BE2C (cell line): ENCODE measurements at regions not wholly inside any gene's neighbourhood (a gene's known extent, or its start where the extent isn't known, plus 50 kb on each side); places are given as distances from the start of the nearest gene placed in this dataset.

Experiments
- DNase-seq: peaks from one replicate; pipeline ENCODE4 v3.0.0-alpha.2; 2020
- H3K27me3 ChIP-seq: fragments of 250-450 bp; sonication (Bioruptor Pico); 2 replicates; pipeline ENCODE4 v1.5.1; 2020; ENCODE audit warnings: mild to moderate bottlenecking
- H3K36me3 ChIP-seq: fragments of 250-450 bp; sonication (Bioruptor Pico); 2 replicates; pipeline ENCODE4 v1.5.1; 2020; ENCODE audit warnings: mild to moderate bottlenecking
- H3K4me1 ChIP-seq: fragments of 250-450 bp; sonication (Bioruptor Pico); 2 replicates; pipeline ENCODE4 v1.5.1; 2020
- H3K4me3 ChIP-seq: 2 replicates; pipeline ENCODE4 v1.5.1; 2011; ENCODE audit warnings: low read depth, low read length
- H3K9me3 ChIP-seq: fragments of 250-450 bp; sonication (Bioruptor Pico); 2 replicates; pipeline ENCODE4 v1.5.1; 2020
- CTCF ChIP-seq: IDR thresholded peaks from 2 replicates; pipeline ENCODE4 v1.5.1; 2012; ENCODE audit warnings: mild to moderate bottlenecking, low read depth, low read length

DNA sequence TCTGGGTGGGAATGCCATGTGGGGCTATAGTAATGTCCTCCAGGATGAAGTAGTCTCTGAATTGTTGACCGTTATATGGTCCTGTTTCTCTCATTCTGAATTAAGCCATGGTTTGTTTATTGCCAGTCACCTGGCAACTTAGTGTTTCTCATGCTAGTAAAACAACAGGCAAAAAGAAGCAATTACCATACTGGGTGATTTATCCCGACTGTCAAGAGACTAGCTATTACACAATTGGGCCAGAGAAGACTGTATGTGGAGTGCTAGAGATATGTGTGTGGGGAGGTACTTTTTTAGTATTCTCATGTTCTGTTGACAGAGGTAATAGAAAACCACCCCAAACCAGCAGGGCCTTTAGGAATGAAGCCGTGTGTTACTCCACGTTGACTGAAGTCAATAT is 258.2 kb downstream of the TDRD3 start:
- DNase-seq = no peak
- Histone ChIP-seq H3K9me3 (no peaks in the 10 kb centered on the region), H3K4me3 (no peak overlapping the region), H3K36me3 (no peaks in the 10 kb centered on the region), H3K27me3 (no peaks in the 10 kb centered on the region), H3K4me1 (peaks cover 10% of the 10 kb centered on the region; the same call in 1 of the 2 replicates)
- TF ChIP-seq CTCF = no peak

DNA sequence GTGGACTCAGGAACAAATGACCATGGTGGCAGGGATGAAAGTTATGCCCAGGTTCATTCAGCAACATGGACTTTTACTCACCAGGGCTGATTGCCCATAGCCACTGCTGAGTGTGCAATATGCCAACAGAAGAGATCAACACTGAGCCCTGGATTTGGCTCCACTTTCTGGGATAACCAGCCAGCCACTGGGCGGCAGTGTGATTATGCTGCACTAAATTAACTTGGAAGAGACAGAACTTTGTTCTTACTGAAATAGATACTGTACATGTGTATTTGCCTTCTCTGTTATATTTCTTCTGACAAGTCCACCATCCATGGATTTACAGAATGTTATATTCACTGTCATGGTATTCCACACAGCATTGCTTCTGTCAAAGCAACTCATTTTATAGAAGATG is 257.4 kb downstream of the TDRD3 start:
- Histone ChIP-seq H3K4me1 (peaks cover 10% of the 10 kb centered on the region; the same call in 1 of the 2 replicates), H3K4me3 (no peak overlapping the region), H3K9me3 (no peaks in the 10 kb centered on the region), H3K27me3 (no peaks in the 10 kb centered on the region), H3K36me3 (no peaks in the 10 kb centered on the region)
- peak; percentile 67 for TF ChIP-seq CTCF
- DNase-seq = peak; percentile 35

- no peak for DNase-seq
These were observed 250.5 kb downstream of the TDRD3 start for GRCh38 chr13:60647547-60647946.

DNA sequence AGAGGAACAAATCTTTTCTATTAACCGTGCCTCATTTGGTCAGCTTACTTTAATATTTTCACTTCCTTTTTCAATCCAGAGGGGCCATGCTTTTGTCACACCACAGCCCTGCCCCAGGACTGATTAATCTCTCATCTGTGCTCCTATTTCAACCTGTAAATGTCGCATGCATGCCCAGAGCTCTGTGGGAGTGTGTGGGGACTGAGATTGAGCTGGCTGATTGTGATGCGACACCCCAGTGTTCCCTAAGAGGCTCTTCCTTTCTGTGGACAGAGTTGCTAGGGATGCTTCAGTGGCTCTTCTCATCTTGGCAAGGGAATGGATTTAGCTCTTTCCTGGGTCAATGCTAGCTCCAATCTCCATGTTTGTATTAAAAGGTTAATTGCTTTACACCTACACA is 249.6 kb downstream of the TDRD3 start:
- Histone ChIP-seq H3K9me3 (no peaks in the 10 kb centered on the region), H3K4me1 (peaks cover 10% of the 10 kb centered on the region; the same call in 1 of the 2 replicates), H3K36me3 (no peaks in the 10 kb centered on the region), H3K4me3 (no peak overlapping the region), H3K27me3 (no peaks in the 10 kb centered on the region)
- no peak for TF ChIP-seq CTCF
- DNase-seq = no peak

More at GRCh38 chr13:60647547-60647946, 250.5 kb downstream of the TDRD3 start:
- TF ChIP-seq CTCF = no peak
- Histone ChIP-seq H3K27me3 (no peaks in the 10 kb centered on the region), H3K4me3 (no peak overlapping the region), H3K36me3 (no peaks in the 10 kb centered on the region), H3K4me1 (peaks cover 10% of the 10 kb centered on the region; the same call in 1 of the 2 replicates), H3K9me3 (no peaks in the 10 kb centered on the region)

DNA sequence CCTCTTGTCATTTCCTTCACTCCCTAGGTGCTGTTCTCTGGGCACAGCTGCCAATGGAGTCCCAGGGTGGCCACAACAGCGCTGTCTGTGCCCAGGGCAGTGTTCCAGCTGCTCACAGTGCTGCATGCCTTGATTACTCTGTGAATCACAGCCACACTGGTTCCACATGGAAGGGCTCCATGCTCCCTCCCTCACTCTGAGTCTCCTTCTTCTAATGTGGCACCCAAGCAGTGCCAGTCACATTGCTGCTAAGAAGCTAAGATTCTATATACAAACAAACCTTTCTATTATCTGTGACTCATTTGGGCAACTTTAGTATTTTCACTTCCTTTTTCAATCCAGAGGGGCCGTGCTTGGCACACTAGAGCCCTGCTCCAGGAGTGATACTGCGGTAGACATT is 248.7 kb downstream of the TDRD3 start:
- H3K36me3 ChIP-seq = no peaks in the 10 kb centered on the region
- no peaks in the 10 kb centered on the region for H3K27me3 ChIP-seq
- no peak for TF ChIP-seq CTCF
- no peak for DNase-seq
- no peak overlapping the region for H3K4me3 ChIP-seq
- peaks cover 4% of the 10 kb centered on the region; the same call in 1 of the 2 replicates for H3K4me1 ChIP-seq
- no peaks in the 10 kb centered on the region for H3K9me3 ChIP-seq

GRCh38 chr13:60642552-60642951 is 245.5 kb downstream of the TDRD3 start:
- Histone ChIP-seq H3K4me3 (no peak overlapping the region), H3K36me3 (no peaks in the 10 kb centered on the region), H3K27me3 (peaks cover 10% of the 10 kb centered on the region), H3K9me3 (no peaks in the 10 kb centered on the region), H3K4me1 (no peaks in the 10 kb centered on the region)
- DNase-seq = no peak
- no peak for TF ChIP-seq CTCF
